ENCODE measurements at regions not wholly inside any gene's neighbourhood (a gene's known extent, or its start where the extent isn't known, plus 50 kb on each side); places are given as distances from the start of the nearest gene placed in this dataset.

DNA sequence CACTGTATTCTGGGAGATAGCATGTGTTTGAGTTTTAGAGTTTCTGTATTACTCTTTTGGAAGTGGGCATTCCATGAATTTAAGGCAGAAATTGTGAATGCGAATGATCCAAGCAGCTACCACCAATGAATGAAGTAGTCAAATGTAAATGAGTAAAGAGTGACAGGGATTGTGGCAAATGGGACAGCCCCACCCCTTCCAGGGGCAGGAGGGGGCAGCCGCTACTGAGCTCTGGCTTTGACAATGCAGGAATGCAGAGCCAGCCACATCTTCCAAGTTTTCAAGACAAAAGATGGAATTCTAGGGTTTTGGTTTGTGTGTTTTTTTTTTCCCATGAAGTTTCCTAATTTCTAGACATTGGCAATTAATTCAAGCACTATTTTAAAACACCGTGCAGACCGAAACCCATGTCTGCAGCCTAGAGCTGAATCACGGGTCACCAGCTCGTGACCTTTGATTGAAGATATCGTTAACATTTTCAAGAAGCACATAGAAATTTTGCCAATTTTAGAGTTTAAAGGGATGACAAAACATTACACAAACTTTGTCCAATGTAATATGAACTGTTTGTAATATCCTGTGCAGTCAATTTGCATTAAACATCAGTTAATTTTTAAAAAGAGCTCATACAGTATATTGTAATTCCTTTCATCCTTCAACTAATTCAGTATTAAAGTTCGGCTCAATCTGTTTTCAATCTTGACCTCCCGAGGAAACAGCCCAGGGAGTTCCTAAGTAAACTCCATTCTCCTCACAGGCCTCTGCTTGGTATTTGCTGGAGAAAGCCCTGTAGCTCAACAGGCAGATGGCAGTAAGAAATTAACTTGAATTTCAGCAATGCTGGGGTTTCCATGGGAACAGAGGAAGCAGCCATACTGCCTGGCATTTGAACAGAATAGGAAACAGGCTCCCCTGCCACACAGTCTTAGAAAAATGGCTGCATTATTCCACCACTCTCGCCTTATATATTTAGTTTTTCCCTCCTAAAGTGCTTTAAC lies 83.4 kb downstream of the UCHL1 start:
- no peak for TF ChIP-seq CTCF (IDR thresholded peaks at IDR 0.05; ENCODE audit: control extremely low read depth, extremely low read depth)
- no peak overlapping the region for H3K4me3 ChIP-seq
- H3K27ac ChIP-seq (ENCODE audit: low read depth in 1 of 2, low read length in 1 of 2), result peak overlapping the region in 1 of 2 donors; percentile 37
- WGBS, 2 donors, result 58 to 69% methylated on average over 10 of the region's 10 CpGs
- no peaks in the 10 kb centered on the region for H3K9me3 ChIP-seq (ENCODE audit: control insufficient read depth in 4 of 4, insufficient read depth in 3 of 4, low read length in 3 of 4)
- peak; percentile 78 to 93 (median 92) for DNase-seq
- H3K36me3 ChIP-seq (ENCODE audit: control insufficient read depth in 4 of 4, insufficient read depth in 4 of 4, low read length in 4 of 4), result no peaks in the 10 kb centered on the region
- H3K4me1 ChIP-seq (ENCODE audit: control insufficient read depth in 5 of 5, insufficient read depth in 5 of 5, low read length in 5 of 5), result peaks cover 0 to 13% (median 4%) of the 10 kb centered on the region in 5 donors
- no peaks in the 10 kb centered on the region for H3K27me3 ChIP-seq (ENCODE audit: control insufficient read depth in 3 of 3, insufficient read depth in 3 of 3, low read length in 2 of 3)
- no peak for ATAC-seq (ENCODE audit: insufficient read depth, low FRiP score)
- peak overlapping the region in 1 of 2 donors; percentile 5 for H3K9ac ChIP-seq (ENCODE audit: insufficient read depth in 1 of 2, low read length in 2 of 2)

DNA sequence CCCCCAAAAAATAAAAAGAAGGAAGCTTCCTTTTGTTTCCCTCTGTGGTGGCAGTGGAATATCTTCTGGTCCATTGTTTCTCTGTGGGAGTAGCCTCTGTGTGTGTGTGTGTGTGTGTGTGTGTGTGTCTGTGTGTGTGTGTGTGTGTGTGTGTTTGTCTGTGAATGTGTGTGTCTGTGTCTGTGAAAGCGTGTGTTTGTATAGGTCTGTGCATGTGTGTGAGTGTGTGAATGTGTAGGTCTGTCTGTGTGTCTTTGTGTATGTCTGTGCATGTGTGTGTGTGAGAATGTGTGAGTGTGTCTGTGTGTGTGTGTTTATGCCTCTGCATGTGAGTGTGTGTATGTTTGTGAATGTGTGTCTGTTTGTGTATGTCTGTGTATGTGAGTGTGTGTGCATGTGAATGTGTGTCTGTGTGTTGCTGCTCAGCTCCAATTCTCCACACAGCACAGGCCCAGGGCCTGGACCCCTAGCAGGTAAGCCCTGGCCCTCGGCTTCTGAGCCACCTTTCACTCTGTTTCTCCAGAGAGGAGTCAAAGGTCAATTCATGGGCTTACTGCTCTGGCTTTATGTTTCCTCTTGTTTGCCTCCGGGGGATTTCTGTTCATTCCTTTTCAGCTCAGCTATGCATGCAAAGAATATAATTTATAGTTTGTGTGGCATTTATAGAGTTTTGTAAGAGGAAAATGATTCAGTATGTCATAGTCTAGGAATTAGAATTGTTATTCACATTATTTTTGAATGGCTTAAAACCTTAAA lies 89.8 kb downstream of the UCHL1 start:
- DNase-seq (no peak), ATAC-seq (ENCODE audit: insufficient read depth, low FRiP score) (no peak)
- WGBS, 2 donors, result 85 to 86% methylated on average over 3 of the region's 3 CpGs
- Histone ChIP-seq H3K36me3 (ENCODE audit: control insufficient read depth in 4 of 4, insufficient read depth in 4 of 4, low read length in 4 of 4) (no peaks in the 10 kb centered on the region), H3K4me1 (ENCODE audit: control insufficient read depth in 5 of 5, insufficient read depth in 5 of 5, low read length in 5 of 5) (peaks cover 0 to 2% (median 0%) of the 10 kb centered on the region in 5 donors), H3K4me3 (no peak overlapping the region), H3K27me3 (ENCODE audit: control insufficient read depth in 3 of 3, insufficient read depth in 3 of 3, low read length in 2 of 3) (no peaks in the 10 kb centered on the region), H3K27ac (ENCODE audit: low read depth in 1 of 2, low read length in 1 of 2) (no peak overlapping the region), H3K9me3 (ENCODE audit: control insufficient read depth in 4 of 4, insufficient read depth in 3 of 4, low read length in 3 of 4) (peaks cover 0 to 4% (median 0%) of the 10 kb centered on the region in 4 donors), H3K9ac (ENCODE audit: insufficient read depth in 1 of 2, low read length in 2 of 2) (no peak overlapping the region)
- TF ChIP-seq CTCF (IDR thresholded peaks at IDR 0.05; ENCODE audit: control extremely low read depth, extremely low read depth), result no peak

DNA sequence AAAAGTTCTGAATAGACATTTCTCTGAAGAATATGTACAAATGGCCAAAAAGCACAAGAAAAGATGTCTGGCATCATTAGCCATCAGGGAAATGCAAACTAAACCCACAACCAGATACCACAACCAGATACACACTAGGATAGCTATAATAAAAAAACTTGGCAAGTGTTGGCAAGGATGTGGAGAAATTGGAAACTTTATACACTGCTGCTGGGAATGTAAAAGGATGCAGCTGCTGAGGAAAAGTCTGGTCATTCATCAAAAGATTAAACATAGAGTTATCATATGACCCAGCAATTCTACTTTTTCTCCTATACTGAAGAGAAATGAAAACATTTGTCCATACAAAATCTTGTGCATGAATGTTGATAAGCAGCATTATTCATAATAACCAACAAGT lies 92.3 kb downstream of the UCHL1 start:
- Histone ChIP-seq H3K9ac (ENCODE audit: insufficient read depth in 1 of 2, low read length in 2 of 2) (no peak overlapping the region), H3K27me3 (ENCODE audit: control insufficient read depth in 3 of 3, insufficient read depth in 3 of 3, low read length in 2 of 3) (no peaks in the 10 kb centered on the region), H3K9me3 (ENCODE audit: control insufficient read depth in 4 of 4, insufficient read depth in 3 of 4, low read length in 3 of 4) (peaks cover 0 to 4% (median 0%) of the 10 kb centered on the region in 4 donors), H3K36me3 (ENCODE audit: control insufficient read depth in 4 of 4, insufficient read depth in 4 of 4, low read length in 4 of 4) (no peaks in the 10 kb centered on the region), H3K4me1 (ENCODE audit: control insufficient read depth in 5 of 5, insufficient read depth in 5 of 5, low read length in 5 of 5) (peaks cover 0 to 2% (median 0%) of the 10 kb centered on the region in 5 donors), H3K4me3 (no peak overlapping the region), H3K27ac (ENCODE audit: low read depth in 1 of 2, low read length in 1 of 2) (no peak overlapping the region)
- DNase-seq (no peak), ATAC-seq (ENCODE audit: insufficient read depth, low FRiP score) (no peak)
- no peak for TF ChIP-seq CTCF (IDR thresholded peaks at IDR 0.05; ENCODE audit: control extremely low read depth, extremely low read depth)
